Fibroblast of skin of left quadriceps (primary cell): ENCODE measurements at regions not wholly inside any gene's neighbourhood (a gene's known extent, or its start where the extent isn't known, plus 50 kb on each side); places are given as distances from the start of the nearest gene placed in this dataset.

Source experiments
- DNase-seq, 2 experiments: peaks; one replicate each; pipeline ENCODE4 v3.0.0-alpha.2; 2013; ENCODE audit warnings: low read depth in 2 of 2

DNA sequence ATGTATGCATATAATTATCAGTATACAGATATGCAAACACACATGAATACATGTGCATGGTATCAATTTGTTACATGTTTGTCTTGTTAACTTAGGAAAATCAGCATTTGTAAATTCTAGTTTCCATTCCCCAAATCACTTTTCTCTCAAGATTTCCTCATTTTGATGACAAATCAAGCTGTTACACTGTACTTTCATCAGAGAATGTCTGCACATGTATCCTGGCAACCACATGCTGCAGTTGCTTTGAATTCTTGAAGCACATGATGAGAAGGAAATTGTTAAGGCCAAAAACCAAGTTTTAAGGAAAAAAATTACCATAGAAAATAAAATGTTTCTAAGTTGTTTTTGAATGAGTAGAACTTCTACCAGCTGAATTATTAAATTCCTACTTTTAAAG, 1834.5 kb downstream of the EFNA5 start:
- DNase-seq: peak; percentile 75 to 79

DNA sequence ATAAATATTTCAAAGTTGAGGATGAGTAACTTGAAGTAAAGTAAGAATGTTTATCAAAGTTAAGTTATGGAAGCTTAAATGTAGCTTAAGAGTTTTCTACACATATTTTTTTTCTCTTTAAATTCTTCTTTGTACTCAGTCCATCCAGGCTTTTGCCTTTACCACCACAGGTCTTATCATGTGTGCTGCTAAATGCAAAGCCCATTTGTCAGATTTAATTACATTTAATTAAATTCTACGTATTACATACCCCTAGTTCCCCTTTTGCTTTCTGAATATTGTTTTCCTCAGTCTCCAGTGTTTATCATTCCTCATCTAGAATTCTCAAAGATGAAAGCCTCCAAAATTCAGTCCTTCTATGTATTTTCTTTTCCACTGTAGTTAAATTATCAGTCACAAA, 1841.9 kb downstream of the EFNA5 start:
- no peak for DNase-seq

DNA sequence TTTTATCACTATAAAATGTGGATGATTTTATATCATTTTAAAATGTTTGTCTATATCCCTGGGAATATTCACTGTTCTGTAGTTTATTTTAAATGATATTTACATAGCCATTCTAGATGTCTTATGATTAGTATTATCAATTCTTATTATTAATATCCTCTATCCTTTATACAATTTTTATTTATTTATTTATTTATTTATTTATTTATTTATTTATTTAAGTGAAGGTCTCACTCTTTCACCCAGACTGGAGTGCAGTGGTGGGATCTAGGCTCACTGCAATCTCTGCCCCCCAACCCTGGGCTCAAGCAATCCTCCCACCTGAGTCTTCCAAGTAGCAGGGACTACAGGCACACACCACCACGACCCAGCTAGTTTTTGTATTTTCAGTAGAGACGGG, 1848.9 kb downstream of the EFNA5 start:
- no peak for DNase-seq

DNA sequence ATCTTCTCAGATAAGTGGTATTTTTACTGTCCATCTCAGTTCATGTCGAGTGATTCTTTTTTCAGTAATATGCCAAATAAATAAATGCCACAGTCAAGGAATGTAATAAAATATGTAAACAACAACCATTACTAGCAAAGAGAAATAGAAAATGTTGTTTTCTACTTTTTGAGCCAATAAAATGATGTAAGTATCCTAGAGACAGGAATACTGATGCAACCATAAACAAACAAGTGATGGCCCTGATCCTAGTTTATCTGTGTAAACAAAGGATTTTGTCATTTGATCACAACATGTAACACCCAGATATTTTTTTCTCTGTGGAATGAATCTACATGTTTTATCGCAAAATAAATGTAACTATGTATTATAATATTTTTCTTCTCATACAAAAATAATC, 1852.8 kb downstream of the EFNA5 start:
- no peak for DNase-seq

DNA sequence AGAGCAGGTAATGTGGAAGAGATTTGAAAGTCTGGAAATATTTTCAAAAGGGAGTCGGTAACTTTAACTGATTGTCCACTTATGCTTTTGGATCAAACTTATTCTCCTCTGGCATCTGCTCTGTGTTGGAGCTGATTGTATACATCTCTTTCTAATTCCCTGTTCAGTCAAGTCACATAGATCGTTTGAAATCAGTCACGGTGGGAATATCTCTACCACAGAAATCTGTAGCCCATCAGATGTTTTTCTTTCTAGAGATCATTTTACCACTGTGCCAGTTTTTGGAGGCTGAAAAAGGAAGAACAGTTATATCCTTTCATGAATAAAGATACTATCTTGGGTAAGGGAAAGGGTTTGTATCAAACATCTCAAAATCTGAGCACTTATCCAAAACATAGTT, 1853.3 kb downstream of the EFNA5 start:
- DNase-seq: no peak

DNA sequence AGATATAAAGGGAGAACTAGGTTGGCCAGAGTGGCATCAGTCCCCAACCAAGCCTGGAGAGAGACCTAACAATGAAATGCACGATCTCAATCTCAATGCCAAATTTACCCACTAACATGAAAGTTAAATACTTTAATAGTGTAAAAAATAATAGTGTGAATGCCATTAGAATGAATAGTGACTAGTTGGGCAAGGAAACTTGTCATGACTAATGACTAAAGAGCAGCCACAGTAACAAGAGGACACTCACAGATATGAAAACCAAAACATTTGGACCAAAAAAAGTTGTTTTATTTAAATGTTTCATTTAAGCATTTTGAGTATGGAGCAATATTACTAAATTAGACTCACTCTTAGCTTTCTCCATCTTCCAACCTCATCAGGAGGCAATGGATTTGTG, 1853.8 kb downstream of the EFNA5 start:
- no peak for DNase-seq

DNA sequence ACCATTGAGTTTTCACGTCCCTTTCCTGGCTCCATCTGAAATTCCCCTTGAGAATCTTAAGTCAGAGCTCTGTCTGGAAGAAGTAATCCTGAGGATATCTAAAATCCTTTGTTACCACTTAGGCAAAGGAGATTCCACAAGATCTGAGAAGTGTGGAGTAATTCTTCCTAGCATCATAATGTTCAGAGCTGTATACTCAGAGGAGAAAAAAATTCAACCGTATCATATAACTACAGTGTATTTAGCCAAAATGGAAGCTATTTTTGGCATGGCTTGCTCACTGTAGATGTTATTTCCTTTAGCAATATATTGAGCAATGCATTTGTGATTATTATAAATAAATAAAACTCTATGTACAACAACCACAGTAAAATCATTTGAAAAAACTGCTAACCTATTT, 1858.4 kb downstream of the EFNA5 start:
- DNase-seq: peak in 1 of 2 experiments; percentile 14

DNA sequence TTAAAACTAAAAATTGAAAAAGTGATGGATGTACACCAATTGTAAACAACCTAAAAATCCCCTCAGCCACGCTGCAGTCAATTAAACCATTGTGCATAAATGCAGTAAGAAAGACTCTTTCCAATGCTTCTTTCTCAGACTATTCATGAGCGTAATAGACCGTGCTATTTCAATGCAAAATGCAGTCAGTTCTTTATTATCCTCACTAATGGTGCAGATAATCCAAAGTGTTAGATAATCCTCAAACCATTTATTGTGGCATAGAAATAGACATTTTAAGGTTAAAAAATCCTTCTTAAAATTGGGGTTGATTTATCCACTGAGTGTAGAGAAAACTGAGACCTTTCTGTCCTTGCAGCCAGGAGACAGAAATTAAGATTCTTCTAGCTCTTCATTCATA, 1862.8 kb downstream of the EFNA5 start:
- DNase-seq: no peak

DNA sequence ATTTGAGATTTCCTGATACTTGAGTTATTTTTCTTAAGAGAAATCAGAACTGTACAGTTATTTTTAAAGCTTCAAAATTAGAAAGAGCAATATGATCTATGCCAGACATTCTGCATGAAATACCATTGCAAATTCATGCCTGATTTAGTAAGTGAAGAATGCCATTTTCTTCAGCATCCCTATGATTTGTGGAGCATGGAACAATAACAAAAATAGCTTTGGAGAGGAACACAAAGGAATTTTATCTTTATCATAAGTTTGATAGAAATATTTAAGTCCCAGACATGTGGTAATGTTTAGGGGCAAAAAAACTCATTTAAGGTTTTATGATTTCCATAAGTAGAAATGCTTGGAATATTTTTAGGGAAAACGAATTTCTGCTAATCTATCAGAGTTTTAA, 1863.4 kb downstream of the EFNA5 start:
- DNase-seq: peak; percentile 45 to 49

DNA sequence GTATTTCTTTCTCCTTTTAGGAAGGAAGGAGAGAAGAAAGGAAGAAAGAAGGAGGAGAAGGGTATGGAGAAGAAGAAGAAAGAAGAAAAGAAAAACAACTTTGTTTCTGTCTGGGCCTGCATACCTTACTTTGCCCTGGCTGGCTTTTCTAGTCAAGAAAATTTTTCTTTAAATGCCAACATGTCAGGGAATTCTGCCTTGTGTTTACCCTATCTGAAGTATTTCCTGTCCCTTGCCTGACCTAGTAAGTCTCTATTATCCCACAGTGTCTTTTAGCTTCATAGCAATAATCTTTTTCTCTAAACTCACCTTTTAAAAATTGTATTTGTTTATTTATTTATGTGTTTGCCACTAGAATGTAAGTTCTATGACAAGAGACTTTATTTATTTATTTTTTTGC, 1864.1 kb downstream of the EFNA5 start:
- DNase-seq: no peak

DNA sequence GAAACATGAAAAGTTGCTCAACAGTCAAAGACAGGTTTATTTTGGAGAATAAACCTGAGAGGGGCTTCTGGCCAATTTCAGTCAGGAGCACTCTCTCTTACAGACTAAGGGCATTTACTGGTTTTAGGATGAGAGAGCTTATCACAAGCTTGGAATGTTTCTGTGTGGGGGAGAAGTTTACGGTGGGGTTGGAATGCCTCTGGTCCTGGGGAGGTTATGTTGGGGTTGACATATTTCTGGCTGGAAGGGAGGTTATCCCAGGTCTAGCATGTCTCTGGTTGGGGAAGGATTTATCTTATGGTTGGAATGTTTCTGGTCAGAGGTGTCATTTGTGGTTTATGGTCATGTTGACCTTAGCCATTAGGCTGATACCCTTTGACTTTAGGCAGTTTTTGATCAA, 1867.3 kb downstream of the EFNA5 start:
- no peak for DNase-seq

DNA sequence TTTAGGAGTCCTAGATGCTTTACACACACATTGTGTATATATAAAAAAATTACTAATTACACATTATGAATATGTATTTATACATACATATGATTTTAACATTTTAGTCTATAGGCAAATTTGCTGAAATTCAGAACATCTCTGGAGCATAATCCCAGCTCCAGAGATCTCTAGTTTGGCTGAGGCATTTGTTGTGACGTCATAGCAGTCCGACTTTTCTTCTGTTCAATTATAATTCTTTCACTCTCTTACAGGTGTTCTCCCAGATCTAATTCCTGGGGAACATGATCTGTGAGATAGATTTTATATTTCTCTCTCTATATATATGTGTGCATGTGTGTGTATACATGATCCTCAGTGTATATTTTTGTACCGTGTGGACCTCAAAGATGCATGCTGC, 1876.2 kb downstream of the EFNA5 start:
- DNase-seq: no peak

DNA sequence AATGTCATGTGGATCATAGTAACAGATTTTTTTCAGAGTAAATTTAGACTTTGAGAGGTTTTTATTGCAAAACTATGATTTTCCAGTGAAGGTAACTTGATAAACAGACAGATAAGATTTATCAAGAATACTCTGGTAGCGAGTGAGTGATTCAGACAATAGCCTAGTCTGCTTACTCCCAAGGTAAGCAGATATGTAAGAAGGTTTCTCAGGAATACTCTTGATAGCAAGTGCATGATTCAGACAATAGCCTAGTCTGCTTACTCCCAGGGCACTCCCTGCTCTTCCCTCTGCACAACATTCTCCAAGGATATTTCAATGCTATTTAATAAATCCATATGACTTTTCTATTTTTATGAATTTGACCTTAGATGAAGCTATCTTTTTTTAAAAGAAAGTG, 1881.5 kb downstream of the EFNA5 start:
- DNase-seq: no peak

DNA sequence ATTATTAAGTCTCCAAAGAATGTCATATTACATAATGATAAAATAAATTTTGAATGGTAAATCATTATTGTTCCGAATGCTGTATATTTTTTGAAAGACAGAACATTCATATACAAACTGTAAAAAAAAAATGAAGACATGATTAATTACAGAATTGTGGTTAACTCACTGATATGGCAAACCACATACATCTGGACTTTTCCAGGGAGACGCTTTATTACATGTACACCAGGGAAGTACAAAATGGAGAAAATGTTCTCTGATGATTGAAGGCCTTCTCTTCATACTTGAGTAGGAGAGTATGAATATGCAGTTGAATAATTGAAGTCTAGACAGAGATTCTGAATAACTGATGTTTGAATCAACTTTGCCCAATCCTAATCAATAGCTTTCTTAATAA, 1886.9 kb downstream of the EFNA5 start:
- DNase-seq: no peak

DNA sequence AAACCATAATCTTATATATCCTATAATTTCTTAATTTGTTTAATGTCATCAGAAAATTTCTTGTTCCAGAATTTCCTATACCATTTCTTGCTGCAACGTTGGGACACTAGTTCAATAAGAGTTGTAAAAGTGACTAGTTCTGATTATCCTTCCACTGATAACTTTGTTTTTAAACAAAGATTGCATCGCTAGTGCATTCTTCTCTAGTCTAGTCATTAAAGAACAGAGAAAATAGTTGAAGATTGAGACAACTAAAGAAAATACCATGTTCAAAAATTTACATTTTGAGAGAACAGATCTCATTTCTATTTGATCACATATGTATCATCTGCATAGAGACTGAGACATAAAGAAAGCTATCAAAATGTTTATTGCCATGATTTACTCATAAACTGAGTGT, 1888.2 kb downstream of the EFNA5 start:
- no peak for DNase-seq

DNA sequence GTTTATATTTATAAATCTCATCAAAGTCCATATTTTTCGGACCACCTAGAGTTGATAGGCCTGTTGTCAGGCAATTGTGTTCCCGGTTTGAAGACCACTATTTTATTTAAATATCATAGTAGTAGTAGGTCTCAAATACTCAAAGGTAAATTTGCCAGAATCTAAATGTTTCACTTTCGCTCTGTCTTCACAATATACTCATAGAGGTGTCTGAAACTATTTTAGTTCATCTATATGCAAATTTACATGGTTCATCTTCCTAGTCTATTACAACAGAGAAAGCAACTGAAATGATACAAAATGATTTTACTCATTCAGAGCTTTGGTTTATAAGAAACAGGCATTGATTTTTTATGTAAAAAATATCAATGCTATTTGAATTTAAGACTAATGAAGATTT, 1897.5 kb downstream of the EFNA5 start:
- no peak for DNase-seq

DNA sequence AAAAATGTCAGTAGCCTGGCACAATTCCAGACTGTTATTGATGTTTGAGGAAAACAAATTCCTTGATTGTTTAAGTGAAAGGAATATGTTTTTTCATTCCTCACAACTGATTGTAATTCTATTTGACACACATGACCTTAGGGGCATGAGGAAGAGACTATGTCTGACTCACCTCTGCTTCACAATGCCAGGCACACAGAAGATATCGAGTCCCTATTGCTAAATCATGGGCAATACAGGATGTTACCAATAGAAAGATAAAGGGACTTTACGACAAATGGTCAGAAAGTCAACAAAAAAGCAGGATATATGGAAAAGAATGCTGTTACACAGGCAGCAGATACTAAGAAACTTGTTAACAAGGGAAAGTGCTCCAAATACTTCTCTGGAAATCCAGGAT, 1903.5 kb downstream of the EFNA5 start:
- DNase-seq: no peak

DNA sequence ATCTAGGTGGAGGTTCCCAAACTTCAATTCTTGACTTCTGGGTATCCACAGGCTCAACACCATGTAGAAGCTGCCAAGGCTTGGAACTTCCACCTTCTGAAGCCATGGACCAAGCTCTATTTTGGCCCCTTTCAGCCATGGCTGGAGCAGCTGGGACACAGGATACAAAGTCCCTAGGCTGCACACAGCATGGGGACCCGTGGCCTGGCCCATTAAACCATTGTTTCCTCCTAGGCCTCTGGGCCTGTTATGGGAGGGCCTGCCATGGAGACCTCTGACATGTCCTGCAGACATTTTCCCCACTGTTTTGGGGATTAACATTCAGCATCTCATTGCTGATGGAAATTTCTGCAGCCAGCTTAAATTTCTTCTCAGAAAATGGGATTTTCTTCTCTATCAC, 1908.0 kb downstream of the EFNA5 start:
- no peak for DNase-seq

DNA sequence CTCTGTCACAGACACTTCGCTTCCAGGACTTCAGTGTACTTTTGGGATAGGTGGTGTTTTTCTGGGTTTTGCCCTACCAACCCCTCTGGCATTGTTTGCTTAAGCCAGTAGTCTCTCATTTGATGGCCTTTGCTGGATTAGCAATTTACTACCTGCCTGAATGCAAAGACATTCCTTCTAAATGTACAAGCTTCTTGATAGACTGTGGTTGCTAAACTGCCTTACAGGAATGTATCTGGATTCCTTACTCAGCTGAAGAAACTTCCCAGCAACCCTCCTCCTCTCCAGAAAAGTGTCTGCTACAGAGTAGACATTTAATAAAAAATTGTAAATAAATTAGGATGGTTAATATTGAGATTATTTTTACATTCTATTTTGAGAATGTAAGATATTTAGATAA, 1916.7 kb downstream of the EFNA5 start:
- peak in 1 of 2 experiments; percentile 22 for DNase-seq

DNA sequence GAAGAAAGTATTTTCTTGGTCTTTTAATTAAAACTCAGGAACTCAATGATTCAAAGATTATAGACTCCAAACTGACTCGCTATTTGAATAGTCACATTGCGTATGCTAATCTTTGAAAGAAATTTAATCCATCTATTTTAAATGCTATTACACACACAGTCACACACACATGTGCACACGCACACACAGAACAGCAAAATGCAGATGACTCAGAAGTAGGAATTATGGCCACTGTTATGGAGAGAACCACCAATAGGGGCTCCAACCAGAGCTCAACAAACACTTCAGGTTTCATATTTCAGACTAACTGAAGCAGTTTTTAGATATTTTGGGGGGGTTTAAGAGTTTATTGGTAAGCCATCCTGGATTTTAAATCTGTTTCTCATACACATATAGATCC, 1917.9 kb downstream of the EFNA5 start:
- DNase-seq: peak in 1 of 2 experiments; percentile 29

DNA sequence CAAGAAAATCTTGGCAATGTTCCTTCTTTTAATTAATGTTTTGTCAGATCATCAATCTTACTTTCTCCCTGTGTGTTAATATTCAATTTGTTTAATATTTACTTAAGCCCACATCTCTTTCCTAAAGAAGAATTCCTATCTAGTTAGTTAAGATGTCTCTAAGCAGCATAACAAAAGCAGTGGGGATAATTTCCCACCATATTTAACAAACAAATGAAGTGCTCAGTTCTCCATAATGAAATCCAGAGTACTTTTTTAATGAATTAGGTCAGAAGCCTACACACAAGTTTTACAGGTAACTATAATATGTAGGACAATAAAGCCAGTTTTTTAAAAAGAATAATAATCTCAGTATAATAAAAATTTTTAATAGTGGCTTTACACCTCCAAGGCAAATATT, 1918.8 kb downstream of the EFNA5 start:
- DNase-seq: no peak

DNA sequence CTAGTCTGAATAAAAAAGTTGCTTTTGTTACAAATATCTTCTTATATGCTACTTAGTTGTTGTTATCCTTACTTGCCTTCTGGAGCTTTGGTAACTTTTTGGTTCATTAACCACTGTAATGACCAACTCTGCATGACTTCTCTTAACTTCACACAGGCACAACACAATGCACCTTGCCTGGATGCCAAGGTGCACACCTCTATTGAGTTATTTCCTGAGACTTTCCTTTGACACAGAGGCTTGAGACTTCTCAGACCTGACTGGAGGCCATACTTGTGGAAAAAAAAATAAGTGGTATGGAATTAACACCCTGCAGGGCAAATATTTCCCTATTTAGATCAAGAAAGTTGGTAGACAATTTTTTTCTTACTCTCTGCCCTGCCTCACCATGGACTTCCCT, 1925.6 kb downstream of the EFNA5 start:
- no peak for DNase-seq

DNA sequence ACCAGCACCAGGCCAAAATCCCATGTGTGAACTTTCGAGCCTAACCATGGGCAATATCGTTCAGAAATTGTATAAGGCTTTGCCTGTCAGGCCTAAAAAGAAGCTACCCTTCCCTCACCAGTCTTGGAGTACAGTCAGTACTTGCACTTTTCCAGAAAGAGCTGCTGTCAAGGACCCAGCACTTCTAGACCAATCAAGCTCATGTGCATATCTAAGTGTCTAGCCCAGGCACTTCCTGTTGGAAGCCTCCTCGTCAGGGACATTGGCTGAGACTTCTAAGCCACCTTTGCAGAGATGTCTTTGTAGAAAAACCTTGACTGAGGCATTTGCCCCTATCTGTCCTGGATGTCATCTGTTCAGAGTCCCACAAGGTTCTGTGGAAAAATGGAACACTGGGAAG, 1930.5 kb downstream of the EFNA5 start:
- DNase-seq: no peak

DNA sequence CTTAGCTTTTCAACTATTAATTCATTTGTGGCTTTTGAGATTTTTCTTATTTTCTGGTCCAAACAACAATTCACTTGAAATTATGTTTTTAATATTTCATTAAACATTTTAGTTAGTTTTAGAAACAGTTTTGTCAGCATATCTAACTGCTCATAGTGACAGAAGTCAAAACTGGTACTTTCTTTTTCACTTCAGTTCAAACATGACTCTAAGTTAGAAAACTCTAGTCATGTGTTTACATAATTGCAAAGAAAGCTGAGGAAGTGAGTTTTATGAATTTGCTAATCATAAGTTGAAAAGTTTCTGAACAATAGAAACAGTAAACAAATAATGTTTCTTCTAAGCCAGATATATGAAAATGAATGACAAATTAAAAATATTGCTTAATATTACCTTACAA, 1931.0 kb downstream of the EFNA5 start:
- no peak for DNase-seq

DNA sequence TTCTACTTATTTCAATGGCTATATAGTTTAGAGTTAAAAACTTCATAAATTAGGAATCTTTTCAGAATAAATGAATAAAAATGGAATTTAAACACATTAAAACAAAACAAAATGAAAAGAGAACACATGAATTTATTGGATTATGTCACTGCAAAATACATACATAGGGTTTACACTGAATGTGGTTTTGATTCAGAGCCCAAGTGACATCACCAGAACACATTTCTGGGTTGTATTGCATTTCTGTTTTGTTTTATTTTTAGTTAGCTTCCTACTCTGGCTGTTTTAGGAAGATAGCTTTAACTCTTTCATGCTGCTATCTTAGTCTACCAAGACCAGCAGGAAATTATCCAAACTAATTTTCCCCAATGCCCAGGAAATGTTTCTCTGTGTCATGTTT, 1935.0 kb downstream of the EFNA5 start:
- DNase-seq: no peak
